ENCODE measurements at regions not wholly inside any gene's neighbourhood (a gene's known extent, or its start where the extent isn't known, plus 50 kb on each side); places are given as distances from the start of the nearest gene placed in this dataset.

GRCh38 chr1:177848577-177848976 is 121.3 kb downstream of the SEC16B start:
- no peak for TF ChIP-seq EP300 (IDR thresholded peaks at IDR 0.05; ENCODE audit: borderline replicate concordance)
- TF ChIP-seq TAF1 (IDR thresholded peaks at IDR 0.05; ENCODE audit: low read depth): no peak
- no peak for TF ChIP-seq CREB1 (IDR thresholded peaks at IDR 0.05; ENCODE audit: low read depth)
- no peak for TF ChIP-seq FOXM1 (IDR thresholded peaks at IDR 0.05; ENCODE audit: borderline replicate concordance, low read depth)
- no peak for TF ChIP-seq ZBTB7A (IDR thresholded peaks at IDR 0.05; ENCODE audit: low read depth)
- no peak for TF ChIP-seq RAD21 (IDR thresholded peaks at IDR 0.05; ENCODE audit: low read depth)
- no peak for TF ChIP-seq REST (IDR thresholded peaks at IDR 0.05; ENCODE audit: low read depth)
